ENCODE measurements at regions not wholly inside any gene's neighbourhood (a gene's known extent, or its start where the extent isn't known, plus 50 kb on each side); places are given as distances from the start of the nearest gene placed in this dataset.
"Not testable (repeated sequence)": the region's sequence is repeated elsewhere in the genome, so short reads cannot be mapped to it uniquely, and the experiment has no call there.

- TF ChIP-seq ATF2 (CRISPR knock-in tag; IDR thresholded peaks at IDR 0.05; ENCODE audit: borderline replicate concordance, low read depth) (no peak), KAT7 (CRISPR knock-in tag; IDR thresholded peaks at IDR 0.05; ENCODE audit: borderline replicate concordance) (no peak), ATF1 (CRISPR knock-in tag; IDR thresholded peaks at IDR 0.05) (no peak), ZNF121 (CRISPR knock-in tag; IDR thresholded peaks at IDR 0.05) (no peak), TP53 (CRISPR knock-in tag; IDR thresholded peaks at IDR 0.05) (no peak)
- TF ChIP-seq, protein P1, sequence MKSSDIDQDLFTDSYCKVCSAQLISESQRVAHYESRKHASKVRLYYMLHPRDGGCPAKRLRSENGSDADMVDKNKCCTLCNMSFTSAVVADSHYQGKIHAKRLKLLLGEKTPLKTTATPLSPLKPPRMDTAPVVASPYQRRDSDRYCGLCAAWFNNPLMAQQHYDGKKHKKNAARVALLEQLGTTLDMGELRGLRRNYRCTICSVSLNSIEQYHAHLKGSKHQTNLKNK (CRISPR knock-in tag; IDR thresholded peaks at IDR 0.05): no peak
Observed at GRCh38 chr2:193201583-193201982, 1006.9 kb upstream of the TMEFF2 start (continued).

GRCh38 chr2:193199322-193199721, 1004.6 kb upstream of the TMEFF2 start:
- H3K4me1 Mint-ChIP-seq: no peaks in the 10 kb centered on the region
- H3K27ac Mint-ChIP-seq: no peak overlapping the region
- no peak overlapping the region for H3K4me3 Mint-ChIP-seq
- no peak for TF ChIP-seq ZNF396 (CRISPR knock-in tag; IDR thresholded peaks at IDR 0.05; ENCODE audit: borderline replicate concordance)
- TF ChIP-seq SMAD3 (CRISPR knock-in tag; IDR thresholded peaks at IDR 0.05; ENCODE audit: borderline replicate concordance): no peak
- TF ChIP-seq TEAD4 (CRISPR knock-in tag; IDR thresholded peaks at IDR 0.05): no peak
- no peak for TF ChIP-seq PRRX2 (CRISPR knock-in tag; IDR thresholded peaks at IDR 0.05)
- TF ChIP-seq ZNF219 (CRISPR knock-in tag; IDR thresholded peaks at IDR 0.05; ENCODE audit: borderline replicate concordance): no peak
- TF ChIP-seq E2F5 (CRISPR knock-in tag; IDR thresholded peaks at IDR 0.05): no peak
- no peak for TF ChIP-seq IRF1 (CRISPR knock-in tag; IDR thresholded peaks at IDR 0.05)
- peaks cover 4% of the 10 kb centered on the region for H3K36me3 Mint-ChIP-seq
- POLR2A ChIA-PET: no interaction called here
- H3K9me3 Mint-ChIP-seq: peaks cover 23% of the 10 kb centered on the region
- DNase-seq (ENCODE audit: low spot score): no peak
- CTCF ChIA-PET: no interaction called here
- no peaks in the 10 kb centered on the region for H3K27me3 Mint-ChIP-seq (ENCODE audit: low read depth)
- no peak for ATAC-seq

DNA sequence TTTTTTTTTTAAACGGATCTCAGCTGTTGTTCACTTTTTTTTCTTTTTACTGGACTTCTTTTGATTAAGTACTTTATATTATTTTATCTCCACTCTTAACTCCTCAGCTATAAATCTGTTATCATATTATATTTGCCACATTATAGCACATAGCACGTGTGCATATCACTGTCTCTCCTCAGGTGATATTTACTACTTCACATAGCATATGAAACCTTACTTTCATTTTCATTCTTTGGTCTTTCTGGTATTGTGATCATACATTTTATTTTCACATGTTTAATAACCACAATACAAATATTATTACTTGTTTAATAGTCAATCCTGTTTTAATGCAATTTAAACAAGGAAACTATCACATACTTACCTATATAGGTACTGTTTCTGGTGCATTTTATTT, 993.1 kb upstream of the TMEFF2 start:
- Mint-ChIP-seq H3K36me3 (no peaks in the 10 kb centered on the region), H3K27me3 (ENCODE audit: low read depth) (no peaks in the 10 kb centered on the region), H3K27ac (no peak overlapping the region), H3K9me3 (peaks cover 5% of the 10 kb centered on the region), H3K4me3 (no peak overlapping the region), H3K4me1 (peaks cover 7% of the 10 kb centered on the region)
- ChIA-PET POLR2A (no interaction called here), CTCF (no interaction called here)
- ATAC-seq: no peak
- no peak for DNase-seq (ENCODE audit: low spot score)
- TF ChIP-seq RELA (CRISPR knock-in tag; IDR thresholded peaks at IDR 0.05; ENCODE audit: borderline replicate concordance): no peak
- no peak for TF ChIP-seq ESRRA (CRISPR knock-in tag; IDR thresholded peaks at IDR 0.05; ENCODE audit: borderline replicate concordance)
- no peak for TF ChIP-seq ATF6 (CRISPR knock-in tag; IDR thresholded peaks at IDR 0.05)
- no peak for TF ChIP-seq USF2 (CRISPR knock-in tag; IDR thresholded peaks at IDR 0.05)
- no peak for TF ChIP-seq CREM (CRISPR knock-in tag; IDR thresholded peaks at IDR 0.05)
- no peak for TF ChIP-seq IRF1 (CRISPR knock-in tag; IDR thresholded peaks at IDR 0.05)
- TF ChIP-seq SMAD3 (CRISPR knock-in tag; IDR thresholded peaks at IDR 0.05; ENCODE audit: borderline replicate concordance): no peak
- TF ChIP-seq E2F5 (CRISPR knock-in tag; IDR thresholded peaks at IDR 0.05): no peak
- TF ChIP-seq JAZF1 (CRISPR knock-in tag; IDR thresholded peaks at IDR 0.05): no peak
- no peak for TF ChIP-seq ATF2 (CRISPR knock-in tag; IDR thresholded peaks at IDR 0.05; ENCODE audit: borderline replicate concordance, low read depth)
- no peak for TF ChIP-seq ZNF416 (CRISPR knock-in tag; IDR thresholded peaks at IDR 0.05)
- no peak for TF ChIP-seq SOX15 (CRISPR knock-in tag; IDR thresholded peaks at IDR 0.05)
- TF ChIP-seq ELF4 (CRISPR knock-in tag; IDR thresholded peaks at IDR 0.05; ENCODE audit: low read depth): no peak

- CTCF ChIA-PET; H3K27me3 Mint-ChIP-seq (ENCODE audit: low read depth); H3K36me3 Mint-ChIP-seq; ATAC-seq; POLR2A ChIA-PET: not testable (repeated sequence)
- H3K27ac Mint-ChIP-seq: peak overlapping the region; percentile 96
- H3K4me3 Mint-ChIP-seq: peak overlapping the region; percentile 84
- H3K9me3 Mint-ChIP-seq: peaks cover 11% of the 10 kb centered on the region
- peaks cover 15% of the 10 kb centered on the region for H3K4me1 Mint-ChIP-seq
- peak; percentile 55 for DNase-seq (ENCODE audit: low spot score)
Observed at GRCh38 chr2:193170981-193171380, 976.2 kb upstream of the TMEFF2 start.

Data from WTC11 (cell line).